ENCODE measurements at regions not wholly inside any gene's neighbourhood (a gene's known extent, or its start where the extent isn't known, plus 50 kb on each side); places are given as distances from the start of the nearest gene placed in this dataset.

GRCh38 chr9:18256568-18256967 is 217.4 kb upstream of the ADAMTSL1 start (continued):
- TF ChIP-seq REST (IDR thresholded peaks at IDR 0.05) (no peak), ELK1 (IDR thresholded peaks at IDR 0.05; ENCODE audit: low read depth, low read length) (no peak), TP53 (CRISPR knock-in tag; IDR thresholded peaks at IDR 0.05) (no peak), RARB (CRISPR knock-in tag; IDR thresholded peaks at IDR 0.05) (no peak), ESRRA (IDR thresholded peaks at IDR 0.05; ENCODE audit: borderline replicate concordance, low read length) (no peak), ZFP36 (IDR thresholded peaks at IDR 0.05; ENCODE audit: borderline replicate concordance, partially characterized antibody) (no peak), CEBPB (IDR thresholded peaks at IDR 0.05) (no peak), NR3C1 (IDR thresholded peaks at IDR 0.05) (no peak)

GRCh38 chr9:18260521-18260920 is 213.4 kb upstream of the ADAMTSL1 start:
- Histone ChIP-seq H3K4me2 (no peak overlapping the region), H3K9me3 (no peaks in the 10 kb centered on the region), H3K27ac (no peak overlapping the region), H3K4me1 (no peaks in the 10 kb centered on the region), H3K4me3 (no peak overlapping the region)
- WGBS (ENCODE audit: missing lambda C conversion rate), result 15% methylated on average over 5 of the region's 5 CpGs
- CTCF ChIA-PET, result interaction anchor here (1.3 to 9.5 kb wide), 2 partner anchors 183 to 187 kb away, joined by 3 to 122 read pairs; no protein-coding TSS in a partner anchor
- FAIRE-seq (no peak), ATAC-seq (no peak), DNase-seq (ENCODE audit: low read depth in 1 of 2, low spot score in 1 of 2) (no peak)
- no peak for TF ChIP-seq JUNB (IDR thresholded peaks at IDR 0.05)
- no peak for TF ChIP-seq HOXB13 (CRISPR knock-in tag; IDR thresholded peaks at IDR 0.05; ENCODE audit: low read depth)
- POLR2A ChIA-PET, result no interaction called here

- DNase-seq (ENCODE audit: low read depth in 1 of 2, low spot score in 1 of 2) (no peak), FAIRE-seq (no peak), ATAC-seq (no peak)
- CTCF ChIA-PET, result interaction anchor here (1.3 to 9.5 kb wide), 2 partner anchors 182 to 187 kb away, joined by 3 to 122 read pairs; no protein-coding TSS in a partner anchor
- no peak for TF ChIP-seq RAD21 (conservative IDR thresholded peaks at IDR 0.05 in 1 of 2, IDR thresholded peaks at IDR 0.05 in 1 of 2)
- no peak for TF ChIP-seq MAX (IDR thresholded peaks at IDR 0.05)
- TF ChIP-seq CBX2 (IDR thresholded peaks at IDR 0.05; ENCODE audit: borderline replicate concordance, low read depth), result no peak
- H3K9me3 ChIP-seq, result no peaks in the 10 kb centered on the region
- POLR2A ChIA-PET, result no interaction called here
- H3K4me1 ChIP-seq, result no peaks in the 10 kb centered on the region
- H3K4me3 ChIP-seq, result no peak overlapping the region
- WGBS (ENCODE audit: missing lambda C conversion rate), result 7% methylated on average over 2 of the region's 2 CpGs
- no peak overlapping the region for H3K4me2 ChIP-seq
- no peak overlapping the region for H3K27ac ChIP-seq
Measured at GRCh38 chr9:18261181-18261580, 212.8 kb upstream of the ADAMTSL1 start.

GRCh38 chr9:18263377-18263776 is 210.6 kb upstream of the ADAMTSL1 start:
- Histone ChIP-seq H3K4me1 (no peaks in the 10 kb centered on the region), H3K4me3 (no peak overlapping the region), H3K4me2 (no peak overlapping the region), H3K9me3 (no peaks in the 10 kb centered on the region), H3K27ac (no peak overlapping the region)
- ChIA-PET POLR2A (no interaction called here), CTCF (interaction anchor here (4.8 kb wide), 1 partner anchor 9 kb away, joined by 62 read pairs; no protein-coding TSS in a partner anchor)
- 44% methylated on average over 6 of the region's 6 CpGs for WGBS (ENCODE audit: missing lambda C conversion rate)
- no peak for TF ChIP-seq RNF2 (IDR thresholded peaks at IDR 0.05; ENCODE audit: borderline replicate concordance, low read depth)
- no peak for TF ChIP-seq TP53 (CRISPR knock-in tag; IDR thresholded peaks at IDR 0.05)
- no peak for TF ChIP-seq HDAC2 (IDR thresholded peaks at IDR 0.05)
- no peak for TF ChIP-seq E2F6 (IDR thresholded peaks at IDR 0.05; ENCODE audit: borderline replicate concordance, low read depth)
- no peak for TF ChIP-seq MAX (IDR thresholded peaks at IDR 0.05)
- TF ChIP-seq RARB (CRISPR knock-in tag; IDR thresholded peaks at IDR 0.05), result no peak
- DNase-seq (ENCODE audit: low read depth in 1 of 2, low spot score in 1 of 2) (no peak), ATAC-seq (no peak), FAIRE-seq (no peak)

All from A549 (cell line).